HEK293 (cell line): ENCODE measurements at regions not wholly inside any gene's neighbourhood (a gene's known extent, or its start where the extent isn't known, plus 50 kb on each side); places are given as distances from the start of the nearest gene placed in this dataset.

Experiments used
- CTCF ChIA-PET: fragments of 350-600 bp; formaldehyde crosslinking; extraction: SDS; loops from one replicate; lab custom pipeline; 2021; ENCODE audit warnings: antibody characterized with exemption; lab: Yijun Ruan, JAX
- POLR2A ChIA-PET: fragments of 300-600 bp; formaldehyde crosslinking; extraction: SDS; loops from one replicate; lab custom pipeline; 2020; ENCODE audit warnings: antibody characterized with exemption, inconsistent platforms; lab: Yijun Ruan, JAX
- H3K27ac ChIP-seq: fragments of 200-500 bp; sonication (Bioruptor generic); 2 replicates; pipeline ENCODE4 v1.5.1; 2014; ENCODE audit warnings: low read depth, low read length, control low read depth, inconsistent platforms; ENCODE audit errors: extremely low read depth
- H3K36me3 ChIP-seq, 2 experiments: fragments of 200-500 bp in 1 of 2; sonication (Bioruptor generic) in 1 of 2; 1 replicate in 1 of 2; 2 replicates in 1 of 2; pipeline ENCODE4 v1.5.1; 2014 to 2017; ENCODE audit warnings: inconsistent platforms in 2 of 2, low read length in 2 of 2; ENCODE audit not compliant: control insufficient read depth in 2 of 2, insufficient read depth in 1 of 2
- H3K4me1 ChIP-seq: fragments of 200-500 bp; sonication (Bioruptor generic); 2 replicates; pipeline ENCODE4 v1.5.1; 2014; ENCODE audit warnings: mild to moderate bottlenecking, low read length, inconsistent platforms; ENCODE audit not compliant: control insufficient read depth, insufficient read depth
- H3K4me3 ChIP-seq: 2 replicates; pipeline ENCODE4 v1.5.1; 2011; ENCODE audit warnings: low read depth, mild to moderate bottlenecking, control low read depth, low read length, moderate library complexity
- H3K9me3 ChIP-seq: fragments of 200-500 bp; sonication (Bioruptor generic); 2 replicates; pipeline ENCODE4 v1.5.1; 2014; ENCODE audit warnings: low read depth, low read length, inconsistent platforms; ENCODE audit not compliant: control insufficient read depth, insufficient read depth
- HOXC10 ChIP-seq: sonication (generic); formaldehyde crosslinking; IDR thresholded peaks from 2 replicates; pipeline ENCODE4 v1.8.1; 2023; ENCODE audit warnings: mild to moderate bottlenecking, missing genetic modification reagents
- HOXD13 ChIP-seq: sonication (generic); formaldehyde crosslinking; IDR thresholded peaks from 2 replicates; pipeline ENCODE4 v1.8.0; 2022; ENCODE audit warnings: missing genetic modification reagents, borderline replicate concordance
- KLF10 ChIP-seq: fragments of 450-650 bp; IDR thresholded peaks from 2 replicates; pipeline ENCODE4 v1.5.1; 2018; ENCODE audit warnings: missing biosample characterization, mild to moderate bottlenecking, missing genetic modification characterization
- MYNN ChIP-seq: fragments of 450-650 bp; formaldehyde crosslinking; IDR thresholded peaks from 2 replicates; pipeline ENCODE4 v1.5.1; 2016; ENCODE audit warnings: missing biosample characterization, missing genetic modification characterization, borderline replicate concordance
- OVOL3 ChIP-seq: fragments of 450-650 bp; formaldehyde crosslinking; IDR thresholded peaks from 2 replicates; pipeline ENCODE4 v1.5.1; 2016; ENCODE audit warnings: missing biosample characterization, missing genetic modification characterization
- RBAK ChIP-seq: fragments of 450-650 bp; formaldehyde crosslinking; IDR thresholded peaks from 2 replicates; pipeline ENCODE4 v1.5.1; 2016; ENCODE audit warnings: missing biosample characterization, missing genetic modification characterization
- SCRT2 ChIP-seq: fragments of 450-650 bp; formaldehyde crosslinking; IDR thresholded peaks from 2 replicates; pipeline ENCODE4 v1.5.1; 2016; ENCODE audit warnings: missing biosample characterization, missing genetic modification characterization
- YY2 ChIP-seq: fragments of 450-650 bp; formaldehyde crosslinking; IDR thresholded peaks from 2 replicates; pipeline ENCODE4 v1.5.1; 2016; ENCODE audit warnings: missing biosample characterization, missing genetic modification characterization
- ZNF223 ChIP-seq: fragments of 450-650 bp; formaldehyde crosslinking; IDR thresholded peaks from 2 replicates; pipeline ENCODE4 v1.5.1; 2016; ENCODE audit warnings: missing biosample characterization, missing genetic modification characterization
- ZNF23 ChIP-seq: fragments of 450-650 bp; formaldehyde crosslinking; IDR thresholded peaks from 2 replicates; pipeline ENCODE4 v1.5.1; 2016; ENCODE audit warnings: missing biosample characterization, missing genetic modification characterization, borderline replicate concordance
- ZNF248 ChIP-seq: fragments of 450-650 bp; formaldehyde crosslinking; IDR thresholded peaks from 2 replicates; pipeline ENCODE4 v1.5.1; 2017; ENCODE audit warnings: missing biosample characterization, missing genetic modification characterization
- ZNF37A ChIP-seq: fragments of 450-650 bp; IDR thresholded peaks from 2 replicates; pipeline ENCODE4 v1.5.1; 2018; ENCODE audit warnings: missing biosample characterization, missing genetic modification characterization
- ZNF664 ChIP-seq: fragments of 450-650 bp; formaldehyde crosslinking; IDR thresholded peaks from 2 replicates; pipeline ENCODE4 v1.5.1; 2016; ENCODE audit warnings: missing biosample characterization, missing genetic modification characterization
- ZNF701 ChIP-seq: fragments of 450-650 bp; formaldehyde crosslinking; IDR thresholded peaks from 2 replicates; pipeline ENCODE4 v1.5.1; 2016; ENCODE audit warnings: missing biosample characterization, missing genetic modification characterization
- ZNF785 ChIP-seq: fragments of 450-650 bp; formaldehyde crosslinking; IDR thresholded peaks from 2 replicates; pipeline ENCODE4 v1.5.1; 2016; ENCODE audit warnings: missing biosample characterization, missing genetic modification characterization
- ZXDB ChIP-seq: fragments of 450-650 bp; formaldehyde crosslinking; IDR thresholded peaks from 2 replicates; pipeline ENCODE4 v1.5.1; 2016; ENCODE audit warnings: missing biosample characterization, missing genetic modification characterization
- TF ChIP-seq, protein P1 (sequence below): fragments of 450-650 bp; formaldehyde crosslinking; IDR thresholded peaks from 2 replicates; pipeline ENCODE4 v1.5.0; 2017; ENCODE audit warnings: missing biosample characterization, missing genetic modification characterization, borderline replicate concordance
- TF ChIP-seq, protein P2 (sequence below): fragments of 450-650 bp; formaldehyde crosslinking; IDR thresholded peaks from 2 replicates; pipeline ENCODE4 v1.5.1; 2016; ENCODE audit warnings: missing biosample characterization, missing genetic modification characterization
- TF ChIP-seq, protein P3 (sequence below): fragments of 450-650 bp; formaldehyde crosslinking; IDR thresholded peaks from 2 replicates; pipeline ENCODE4 v1.5.1; 2016; ENCODE audit warnings: missing biosample characterization, missing genetic modification characterization
- TF ChIP-seq, protein P4 (sequence below): fragments of 450-650 bp; formaldehyde crosslinking; IDR thresholded peaks from 2 replicates; pipeline ENCODE4 v1.5.1; 2016; ENCODE audit warnings: missing biosample characterization, missing genetic modification characterization
- TF ChIP-seq, protein P5 (sequence below): fragments of 450-650 bp; formaldehyde crosslinking; IDR thresholded peaks from 2 replicates; pipeline ENCODE4 v1.5.1; 2017; ENCODE audit warnings: missing biosample characterization, missing genetic modification characterization

DNA sequence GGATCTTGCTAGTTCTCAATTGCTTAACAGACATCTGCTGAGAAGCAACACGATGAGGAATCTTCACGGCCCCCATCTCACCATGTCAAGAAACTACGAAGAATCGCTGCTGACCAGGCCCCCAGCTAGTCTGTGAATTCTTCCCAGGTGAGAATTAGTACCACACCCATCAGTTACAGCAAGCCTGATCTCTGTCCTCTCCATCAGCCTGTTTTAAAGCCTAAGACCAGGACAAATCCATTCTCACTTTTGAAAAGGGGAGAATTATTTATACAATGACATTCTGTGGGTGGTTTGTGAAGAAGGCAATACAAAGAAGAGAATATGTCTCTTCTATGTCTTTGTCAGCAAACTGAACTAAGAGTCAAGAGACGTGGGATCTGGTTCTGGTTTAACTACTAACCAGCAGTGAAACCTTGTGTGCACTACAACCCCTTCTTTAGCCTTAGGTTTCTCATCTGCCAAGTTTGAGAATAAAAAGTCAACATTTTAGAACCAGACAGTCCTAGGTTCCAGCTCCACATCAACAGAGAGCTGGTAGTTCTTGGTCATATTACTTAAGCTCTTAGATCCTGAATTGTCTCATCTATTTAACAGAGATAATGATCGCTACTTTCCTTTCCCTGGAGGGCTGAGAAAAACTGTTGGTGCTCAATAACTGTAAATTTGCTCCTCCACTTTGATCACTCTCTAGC lies 160.4 kb upstream of the RORA start (continued):
- TF ChIP-seq, protein P1, sequence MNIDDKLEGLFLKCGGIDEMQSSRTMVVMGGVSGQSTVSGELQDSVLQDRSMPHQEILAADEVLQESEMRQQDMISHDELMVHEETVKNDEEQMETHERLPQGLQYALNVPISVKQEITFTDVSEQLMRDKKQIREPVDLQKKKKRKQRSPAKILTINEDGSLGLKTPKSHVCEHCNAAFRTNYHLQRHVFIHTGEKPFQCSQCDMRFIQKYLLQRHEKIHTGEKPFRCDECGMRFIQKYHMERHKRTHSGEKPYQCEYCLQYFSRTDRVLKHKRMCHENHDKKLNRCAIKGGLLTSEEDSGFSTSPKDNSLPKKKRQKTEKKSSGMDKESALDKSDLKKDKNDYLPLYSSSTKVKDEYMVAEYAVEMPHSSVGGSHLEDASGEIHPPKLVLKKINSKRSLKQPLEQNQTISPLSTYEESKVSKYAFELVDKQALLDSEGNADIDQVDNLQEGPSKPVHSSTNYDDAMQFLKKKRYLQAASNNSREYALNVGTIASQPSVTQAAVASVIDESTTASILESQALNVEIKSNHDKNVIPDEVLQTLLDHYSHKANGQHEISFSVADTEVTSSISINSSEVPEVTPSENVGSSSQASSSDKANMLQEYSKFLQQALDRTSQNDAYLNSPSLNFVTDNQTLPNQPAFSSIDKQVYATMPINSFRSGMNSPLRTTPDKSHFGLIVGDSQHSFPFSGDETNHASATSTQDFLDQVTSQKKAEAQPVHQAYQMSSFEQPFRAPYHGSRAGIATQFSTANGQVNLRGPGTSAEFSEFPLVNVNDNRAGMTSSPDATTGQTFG: no peak
- TF ChIP-seq RBAK (no peak), ZNF701 (tag by site-specific recombination) (no peak), ZNF664 (tag by site-specific recombination) (no peak)
- TF ChIP-seq, protein P2, sequence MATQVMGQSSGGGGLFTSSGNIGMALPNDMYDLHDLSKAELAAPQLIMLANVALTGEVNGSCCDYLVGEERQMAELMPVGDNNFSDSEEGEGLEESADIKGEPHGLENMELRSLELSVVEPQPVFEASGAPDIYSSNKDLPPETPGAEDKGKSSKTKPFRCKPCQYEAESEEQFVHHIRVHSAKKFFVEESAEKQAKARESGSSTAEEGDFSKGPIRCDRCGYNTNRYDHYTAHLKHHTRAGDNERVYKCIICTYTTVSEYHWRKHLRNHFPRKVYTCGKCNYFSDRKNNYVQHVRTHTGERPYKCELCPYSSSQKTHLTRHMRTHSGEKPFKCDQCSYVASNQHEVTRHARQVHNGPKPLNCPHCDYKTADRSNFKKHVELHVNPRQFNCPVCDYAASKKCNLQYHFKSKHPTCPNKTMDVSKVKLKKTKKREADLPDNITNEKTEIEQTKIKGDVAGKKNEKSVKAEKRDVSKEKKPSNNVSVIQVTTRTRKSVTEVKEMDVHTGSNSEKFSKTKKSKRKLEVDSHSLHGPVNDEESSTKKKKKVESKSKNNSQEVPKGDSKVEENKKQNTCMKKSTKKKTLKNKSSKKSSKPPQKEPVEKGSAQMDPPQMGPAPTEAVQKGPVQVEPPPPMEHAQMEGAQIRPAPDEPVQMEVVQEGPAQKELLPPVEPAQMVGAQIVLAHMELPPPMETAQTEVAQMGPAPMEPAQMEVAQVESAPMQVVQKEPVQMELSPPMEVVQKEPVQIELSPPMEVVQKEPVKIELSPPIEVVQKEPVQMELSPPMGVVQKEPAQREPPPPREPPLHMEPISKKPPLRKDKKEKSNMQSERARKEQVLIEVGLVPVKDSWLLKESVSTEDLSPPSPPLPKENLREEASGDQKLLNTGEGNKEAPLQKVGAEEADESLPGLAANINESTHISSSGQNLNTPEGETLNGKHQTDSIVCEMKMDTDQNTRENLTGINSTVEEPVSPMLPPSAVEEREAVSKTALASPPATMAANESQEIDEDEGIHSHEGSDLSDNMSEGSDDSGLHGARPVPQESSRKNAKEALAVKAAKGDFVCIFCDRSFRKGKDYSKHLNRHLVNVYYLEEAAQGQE (tag by site-specific recombination): no peak

DNA sequence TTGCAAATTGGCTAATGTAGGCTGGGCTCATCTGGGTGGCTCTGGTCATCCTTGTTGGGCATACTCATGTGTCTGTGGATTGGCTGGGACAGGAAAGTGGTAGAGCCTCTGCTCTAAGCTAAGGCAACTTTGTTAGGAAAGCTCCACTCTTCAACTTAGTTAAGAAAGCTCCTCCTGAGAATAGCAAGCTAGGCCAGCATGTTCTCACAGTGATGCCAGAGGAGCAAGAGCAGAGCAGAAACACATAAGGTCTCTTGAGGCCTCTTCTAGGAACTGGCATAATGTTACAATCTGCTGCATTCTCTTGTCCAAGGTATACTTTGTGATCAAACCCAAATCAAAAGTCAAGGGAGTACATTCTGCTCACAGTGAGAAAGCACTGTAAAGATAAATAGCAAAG lies 158.6 kb upstream of the RORA start:
- H3K9me3 ChIP-seq: no peaks in the 10 kb centered on the region
- ChIA-PET POLR2A (no interaction called here), CTCF (no interaction called here)
- H3K27ac ChIP-seq: no peak overlapping the region
- H3K36me3 ChIP-seq: no peaks in the 10 kb centered on the region
- H3K4me1 ChIP-seq: no peaks in the 10 kb centered on the region
- no peak overlapping the region for H3K4me3 ChIP-seq
- TF ChIP-seq HOXC10 (CRISPR knock-in tag): no peak
- no peak for TF ChIP-seq OVOL3 (tag by site-specific recombination)
- TF ChIP-seq ZNF37A (tag by site-specific recombination): no peak
- no peak for TF ChIP-seq ZNF785 (tag by site-specific recombination)

DNA sequence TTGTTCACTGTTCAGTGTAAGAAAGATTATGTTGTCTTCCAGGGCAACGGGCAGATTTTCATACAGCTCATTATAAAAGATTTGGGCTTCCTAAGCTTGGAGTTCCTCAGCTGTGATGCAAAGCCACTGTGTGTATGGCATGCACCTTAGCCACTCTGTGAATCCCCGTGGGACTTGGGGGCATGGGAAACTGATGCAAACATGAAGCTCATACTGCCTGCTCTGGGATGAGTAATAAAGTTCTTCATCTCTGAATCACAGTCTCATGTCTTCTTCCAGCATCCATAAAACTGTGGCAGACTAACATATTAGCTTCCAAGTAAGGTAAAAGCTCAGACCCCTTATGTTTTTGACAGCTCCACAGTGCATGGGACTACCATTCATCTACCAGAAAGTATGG lies 154.3 kb upstream of the RORA start:
- Histone ChIP-seq H3K36me3 (no peaks in the 10 kb centered on the region), H3K4me1 (no peaks in the 10 kb centered on the region), H3K27ac (no peak overlapping the region), H3K4me3 (no peak overlapping the region), H3K9me3 (no peaks in the 10 kb centered on the region)
- ChIA-PET POLR2A (no interaction called here), CTCF (no interaction called here)
- TF ChIP-seq ZNF23 (tag by site-specific recombination) (no peak), HOXD13 (CRISPR knock-in tag) (no peak), ZXDB (tag by site-specific recombination) (no peak), HOXC10 (CRISPR knock-in tag) (no peak), ZNF223 (no peak), ZNF248 (tag by site-specific recombination) (no peak), KLF10 (no peak), SCRT2 (tag by site-specific recombination) (no peak), MYNN (tag by site-specific recombination) (no peak), YY2 (tag by site-specific recombination) (no peak)
- TF ChIP-seq, protein P3, sequence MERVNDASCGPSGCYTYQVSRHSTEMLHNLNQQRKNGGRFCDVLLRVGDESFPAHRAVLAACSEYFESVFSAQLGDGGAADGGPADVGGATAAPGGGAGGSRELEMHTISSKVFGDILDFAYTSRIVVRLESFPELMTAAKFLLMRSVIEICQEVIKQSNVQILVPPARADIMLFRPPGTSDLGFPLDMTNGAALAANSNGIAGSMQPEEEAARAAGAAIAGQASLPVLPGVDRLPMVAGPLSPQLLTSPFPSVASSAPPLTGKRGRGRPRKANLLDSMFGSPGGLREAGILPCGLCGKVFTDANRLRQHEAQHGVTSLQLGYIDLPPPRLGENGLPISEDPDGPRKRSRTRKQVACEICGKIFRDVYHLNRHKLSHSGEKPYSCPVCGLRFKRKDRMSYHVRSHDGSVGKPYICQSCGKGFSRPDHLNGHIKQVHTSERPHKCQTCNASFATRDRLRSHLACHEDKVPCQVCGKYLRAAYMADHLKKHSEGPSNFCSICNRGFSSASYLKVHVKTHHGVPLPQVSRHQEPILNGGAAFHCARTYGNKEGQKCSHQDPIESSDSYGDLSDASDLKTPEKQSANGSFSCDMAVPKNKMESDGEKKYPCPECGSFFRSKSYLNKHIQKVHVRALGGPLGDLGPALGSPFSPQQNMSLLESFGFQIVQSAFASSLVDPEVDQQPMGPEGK (tag by site-specific recombination): no peak
- TF ChIP-seq, protein P4, sequence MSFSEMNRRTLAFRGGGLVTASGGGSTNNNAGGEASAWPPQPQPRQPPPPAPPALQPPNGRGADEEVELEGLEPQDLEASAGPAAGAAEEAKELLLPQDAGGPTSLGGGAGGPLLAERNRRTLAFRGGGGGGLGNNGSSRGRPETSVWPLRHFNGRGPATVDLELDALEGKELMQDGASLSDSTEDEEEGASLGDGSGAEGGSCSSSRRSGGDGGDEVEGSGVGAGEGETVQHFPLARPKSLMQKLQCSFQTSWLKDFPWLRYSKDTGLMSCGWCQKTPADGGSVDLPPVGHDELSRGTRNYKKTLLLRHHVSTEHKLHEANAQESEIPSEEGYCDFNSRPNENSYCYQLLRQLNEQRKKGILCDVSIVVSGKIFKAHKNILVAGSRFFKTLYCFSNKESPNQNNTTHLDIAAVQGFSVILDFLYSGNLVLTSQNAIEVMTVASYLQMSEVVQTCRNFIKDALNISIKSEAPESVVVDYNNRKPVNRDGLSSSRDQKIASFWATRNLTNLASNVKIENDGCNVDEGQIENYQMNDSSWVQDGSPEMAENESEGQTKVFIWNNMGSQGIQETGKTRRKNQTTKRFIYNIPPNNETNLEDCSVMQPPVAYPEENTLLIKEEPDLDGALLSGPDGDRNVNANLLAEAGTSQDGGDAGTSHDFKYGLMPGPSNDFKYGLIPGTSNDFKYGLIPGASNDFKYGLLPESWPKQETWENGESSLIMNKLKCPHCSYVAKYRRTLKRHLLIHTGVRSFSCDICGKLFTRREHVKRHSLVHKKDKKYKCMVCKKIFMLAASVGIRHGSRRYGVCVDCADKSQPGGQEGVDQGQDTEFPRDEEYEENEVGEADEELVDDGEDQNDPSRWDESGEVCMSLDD (tag by site-specific recombination): no peak
- TF ChIP-seq, protein P5, sequence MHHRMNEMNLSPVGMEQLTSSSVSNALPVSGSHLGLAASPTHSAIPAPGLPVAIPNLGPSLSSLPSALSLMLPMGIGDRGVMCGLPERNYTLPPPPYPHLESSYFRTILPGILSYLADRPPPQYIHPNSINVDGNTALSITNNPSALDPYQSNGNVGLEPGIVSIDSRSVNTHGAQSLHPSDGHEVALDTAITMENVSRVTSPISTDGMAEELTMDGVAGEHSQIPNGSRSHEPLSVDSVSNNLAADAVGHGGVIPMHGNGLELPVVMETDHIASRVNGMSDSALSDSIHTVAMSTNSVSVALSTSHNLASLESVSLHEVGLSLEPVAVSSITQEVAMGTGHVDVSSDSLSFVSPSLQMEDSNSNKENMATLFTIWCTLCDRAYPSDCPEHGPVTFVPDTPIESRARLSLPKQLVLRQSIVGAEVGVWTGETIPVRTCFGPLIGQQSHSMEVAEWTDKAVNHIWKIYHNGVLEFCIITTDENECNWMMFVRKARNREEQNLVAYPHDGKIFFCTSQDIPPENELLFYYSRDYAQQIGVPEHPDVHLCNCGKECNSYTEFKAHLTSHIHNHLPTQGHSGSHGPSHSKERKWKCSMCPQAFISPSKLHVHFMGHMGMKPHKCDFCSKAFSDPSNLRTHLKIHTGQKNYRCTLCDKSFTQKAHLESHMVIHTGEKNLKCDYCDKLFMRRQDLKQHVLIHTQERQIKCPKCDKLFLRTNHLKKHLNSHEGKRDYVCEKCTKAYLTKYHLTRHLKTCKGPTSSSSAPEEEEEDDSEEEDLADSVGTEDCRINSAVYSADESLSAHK (tag by site-specific recombination): no peak
